ENCODE measurements at regions not wholly inside any gene's neighbourhood (a gene's known extent, or its start where the extent isn't known, plus 50 kb on each side); places are given as distances from the start of the nearest gene placed in this dataset.

DNA sequence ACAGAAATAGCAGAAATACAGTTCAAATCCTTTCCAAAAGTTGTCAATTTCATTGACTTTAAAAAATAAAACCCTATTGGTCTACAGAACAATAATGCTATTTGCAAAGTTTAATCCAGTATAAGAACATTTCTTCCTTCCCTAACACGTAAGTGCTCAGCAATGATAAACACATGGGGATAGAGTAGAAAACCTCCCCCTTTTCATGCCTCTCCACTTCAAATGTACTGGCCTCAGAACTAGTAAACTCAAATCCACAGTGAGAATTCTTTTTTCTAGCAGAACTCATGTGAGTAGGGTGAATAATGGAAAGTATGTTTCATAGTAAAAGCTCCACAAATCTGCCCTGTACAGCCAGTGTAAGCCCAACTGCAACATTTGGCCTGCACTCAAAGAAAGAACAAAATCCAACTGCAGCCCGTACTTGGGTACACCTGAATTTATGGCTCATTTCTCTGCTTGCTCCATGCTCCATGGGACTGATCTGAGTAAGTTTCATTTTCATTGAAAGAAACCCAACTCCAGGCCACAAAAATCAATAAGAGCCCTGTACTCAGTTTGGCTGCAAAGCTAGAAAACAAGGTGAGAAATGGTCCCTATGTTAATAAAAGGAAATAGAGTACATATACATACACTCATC lies 115.0 kb upstream of the RMDN2 start:
- DNase-seq (ENCODE audit: low spot score in 2 of 2) = no peak
- TF ChIP-seq POLR2A (IDR thresholded peaks at IDR 0.05) (no peak), EP300 (IDR thresholded peaks at IDR 0.05) (no peak)
- TF ChIP-seq, protein P1, sequence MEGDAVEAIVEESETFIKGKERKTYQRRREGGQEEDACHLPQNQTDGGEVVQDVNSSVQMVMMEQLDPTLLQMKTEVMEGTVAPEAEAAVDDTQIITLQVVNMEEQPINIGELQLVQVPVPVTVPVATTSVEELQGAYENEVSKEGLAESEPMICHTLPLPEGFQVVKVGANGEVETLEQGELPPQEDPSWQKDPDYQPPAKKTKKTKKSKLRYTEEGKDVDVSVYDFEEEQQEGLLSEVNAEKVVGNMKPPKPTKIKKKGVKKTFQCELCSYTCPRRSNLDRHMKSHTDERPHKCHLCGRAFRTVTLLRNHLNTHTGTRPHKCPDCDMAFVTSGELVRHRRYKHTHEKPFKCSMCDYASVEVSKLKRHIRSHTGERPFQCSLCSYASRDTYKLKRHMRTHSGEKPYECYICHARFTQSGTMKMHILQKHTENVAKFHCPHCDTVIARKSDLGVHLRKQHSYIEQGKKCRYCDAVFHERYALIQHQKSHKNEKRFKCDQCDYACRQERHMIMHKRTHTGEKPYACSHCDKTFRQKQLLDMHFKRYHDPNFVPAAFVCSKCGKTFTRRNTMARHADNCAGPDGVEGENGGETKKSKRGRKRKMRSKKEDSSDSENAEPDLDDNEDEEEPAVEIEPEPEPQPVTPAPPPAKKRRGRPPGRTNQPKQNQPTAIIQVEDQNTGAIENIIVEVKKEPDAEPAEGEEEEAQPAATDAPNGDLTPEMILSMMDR (IDR thresholded peaks at IDR 0.05) = no peak
- Histone ChIP-seq H3K36me3 (no peaks in the 10 kb centered on the region), H3K27me3 (no peaks in the 10 kb centered on the region), H3K4me3 (no peak overlapping the region), H3K27ac (peak overlapping the region in 1 of 4 donors; percentile 65), H3K9me3 (peaks cover 0 to 3% (median 0%) of the 10 kb centered on the region in 4 donors), H3K4me1 (peaks cover 0 to 11% (median 3%) of the 10 kb centered on the region in 4 donors)
- WGBS, 2 donors = 48 to 56% methylated on average over 2 of the region's 2 CpGs

DNA sequence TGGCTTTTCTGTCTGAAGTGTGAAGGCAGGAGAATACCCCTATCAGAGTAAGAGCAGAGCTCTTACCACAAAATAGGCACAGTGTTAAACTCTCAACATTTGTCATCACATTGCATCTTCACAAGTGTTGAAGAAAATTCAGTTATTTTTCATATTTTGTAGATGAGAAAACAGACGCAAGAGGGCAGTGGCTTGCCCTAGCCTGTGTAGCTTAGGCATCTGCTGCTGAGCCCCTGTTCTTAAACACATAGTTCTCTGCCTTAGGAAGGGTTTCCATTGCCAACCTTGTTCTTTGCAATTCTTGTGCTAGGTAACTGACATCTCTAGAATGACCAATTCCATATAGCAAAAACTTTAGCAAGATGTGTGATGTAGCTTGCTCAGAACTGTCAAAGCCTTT lies 112.7 kb upstream of the RMDN2 start:
- TF ChIP-seq, protein P1 (IDR thresholded peaks at IDR 0.05) = no peak
- TF ChIP-seq EP300 (IDR thresholded peaks at IDR 0.05) (no peak), POLR2A (IDR thresholded peaks at IDR 0.05) (no peak)
- Histone ChIP-seq H3K36me3 (no peaks in the 10 kb centered on the region), H3K27me3 (no peaks in the 10 kb centered on the region), H3K4me3 (no peak overlapping the region), H3K9me3 (no peaks in the 10 kb centered on the region), H3K27ac (no peak overlapping the region), H3K4me1 (peaks cover 0 to 11% (median 3%) of the 10 kb centered on the region in 4 donors)
- no peak for DNase-seq (ENCODE audit: low spot score in 2 of 2)
- WGBS, 2 donors = 63 to 71% methylated on average over 1 of the region's 1 CpG

DNA sequence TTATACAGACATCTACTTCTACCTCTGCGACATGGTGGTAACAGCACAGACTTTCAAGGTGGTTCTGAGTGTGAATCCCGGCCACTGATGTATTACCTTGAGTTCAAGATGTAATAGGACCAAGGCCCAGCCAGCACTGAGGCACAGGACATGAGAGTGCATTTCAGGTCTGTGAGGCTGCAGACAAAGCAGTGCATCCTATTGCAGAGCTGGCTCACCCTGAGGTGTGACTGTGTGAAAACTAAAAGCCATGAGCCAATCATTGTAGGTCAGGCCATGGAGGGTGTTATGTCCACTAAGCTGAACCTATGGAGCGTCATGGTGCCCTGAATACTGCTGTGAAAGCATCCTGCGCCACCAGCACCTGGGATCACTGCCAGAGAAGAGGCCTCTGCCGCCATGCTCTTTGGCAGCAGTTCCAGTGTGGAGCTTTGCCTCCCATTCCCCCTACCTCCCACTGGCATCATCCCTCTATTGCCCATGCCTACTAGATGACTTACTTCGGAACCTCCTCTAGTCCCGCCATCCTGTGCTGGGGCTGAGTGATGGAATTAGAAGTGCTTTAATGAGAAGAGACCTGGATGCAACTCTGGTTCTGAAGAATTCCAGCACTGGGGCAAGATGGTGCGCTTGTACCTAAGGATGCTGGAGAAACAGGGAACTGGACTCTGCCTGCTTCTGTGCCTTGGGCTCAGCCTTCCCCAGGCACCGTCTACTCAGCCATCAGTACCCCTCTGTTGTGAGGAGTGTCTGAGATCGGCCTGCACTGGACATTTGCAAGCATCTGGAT lies 112.0 kb upstream of the RMDN2 start:
- Histone ChIP-seq H3K9me3 (no peaks in the 10 kb centered on the region), H3K4me3 (no peak overlapping the region), H3K36me3 (no peaks in the 10 kb centered on the region), H3K4me1 (peaks cover 0 to 11% (median 3%) of the 10 kb centered on the region in 4 donors), H3K27ac (no peak overlapping the region), H3K27me3 (no peaks in the 10 kb centered on the region)
- TF ChIP-seq EP300 (IDR thresholded peaks at IDR 0.05) (no peak), POLR2A (IDR thresholded peaks at IDR 0.05) (no peak)
- TF ChIP-seq, protein P1 (IDR thresholded peaks at IDR 0.05) = no peak
- 89 to 93% methylated on average over 9 to 10 of the region's 10 CpGs for whole genome bisulfite sequencing, 2 donors
- no peak for DNase-seq (ENCODE audit: low spot score in 2 of 2)

DNA sequence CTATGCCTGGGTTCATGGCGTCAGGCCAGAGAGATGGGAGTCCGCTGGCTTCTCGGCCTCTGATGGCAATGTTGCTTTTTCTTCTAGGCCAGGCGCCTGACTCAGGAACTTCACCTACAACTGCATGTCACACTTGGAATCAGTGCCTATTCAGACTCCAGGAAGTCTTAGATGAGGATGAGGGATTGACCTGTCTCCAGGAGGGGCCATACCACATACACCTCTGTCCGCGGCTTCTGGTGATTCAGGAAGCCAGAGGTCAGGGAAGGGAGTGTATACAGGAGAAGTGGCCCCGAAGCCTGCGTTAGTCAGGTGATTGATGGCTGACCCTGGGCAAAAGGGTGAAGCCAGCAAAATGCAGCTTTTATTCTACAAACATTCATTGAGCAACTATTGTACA lies 109.1 kb upstream of the RMDN2 start:
- no peak for DNase-seq (ENCODE audit: low spot score in 2 of 2)
- no peaks in the 10 kb centered on the region for H3K4me1 ChIP-seq
- H3K36me3 ChIP-seq = no peaks in the 10 kb centered on the region
- TF ChIP-seq, protein P1 (IDR thresholded peaks at IDR 0.05) = no peak
- TF ChIP-seq POLR2A (IDR thresholded peaks at IDR 0.05) (no peak), EP300 (IDR thresholded peaks at IDR 0.05) (no peak)
- H3K27ac ChIP-seq = no peak overlapping the region
- no peaks in the 10 kb centered on the region for H3K27me3 ChIP-seq
- 78 to 83% methylated on average over 8 of the region's 8 CpGs for WGBS, 2 donors
- peaks cover 0 to 5% (median 0%) of the 10 kb centered on the region in 4 donors for H3K9me3 ChIP-seq
- H3K4me3 ChIP-seq = no peak overlapping the region

DNA sequence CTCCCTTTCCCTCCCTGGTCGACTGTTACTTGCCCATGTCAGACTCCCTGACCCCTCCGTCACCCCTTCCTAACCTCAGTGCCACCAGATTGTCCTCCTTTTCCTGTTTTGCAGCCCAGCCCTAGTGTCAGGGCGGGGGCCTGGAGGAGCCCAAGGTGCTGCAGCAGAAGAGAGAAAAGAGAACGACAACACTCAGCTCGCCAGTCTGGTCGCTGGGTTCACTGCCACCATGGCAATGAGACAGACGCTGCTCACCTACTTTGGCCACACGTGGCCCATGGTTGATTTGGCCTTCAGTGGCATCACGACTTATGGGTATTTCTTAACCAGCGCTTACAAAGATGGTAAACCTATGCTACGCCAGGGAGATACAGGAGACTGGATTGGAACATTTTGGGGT lies 108.4 kb upstream of the RMDN2 start:
- no peak for DNase-seq (ENCODE audit: low spot score in 2 of 2)

More for the DNA sequence above, 108.4 kb upstream of the RMDN2 start:
- H3K27me3 ChIP-seq = no peaks in the 10 kb centered on the region
- H3K4me3 ChIP-seq = no peak overlapping the region
- H3K9me3 ChIP-seq = peaks cover 0 to 7% (median 0%) of the 10 kb centered on the region in 4 donors
- WGBS, 2 donors = 86 to 89% methylated on average over 11 of the region's 11 CpGs
- H3K36me3 ChIP-seq = no peaks in the 10 kb centered on the region
- no peak overlapping the region for H3K27ac ChIP-seq
- TF ChIP-seq, protein P1 (IDR thresholded peaks at IDR 0.05) = no peak
- TF ChIP-seq POLR2A (IDR thresholded peaks at IDR 0.05) (no peak), EP300 (IDR thresholded peaks at IDR 0.05) (no peak)
- H3K4me1 ChIP-seq = no peaks in the 10 kb centered on the region
